Gastrocnemius medialis (tissue), 4 donors: ENCODE measurements at regions not wholly inside any gene's neighbourhood (a gene's known extent, or its start where the extent isn't known, plus 50 kb on each side); places are given as distances from the start of the nearest gene placed in this dataset.

Experiments used
- CTCF ChIP-seq, 5 experiments: fragments of 450-650 bp in 3 of 5; fragments of 200-600 bp in 2 of 5; sonication (generic) in 2 of 5; IDR thresholded peaks in 4 of 5; conservative IDR thresholded peaks in 1 of 5; 1 replicate in 4 of 5; 2 replicates in 1 of 5; pipeline ENCODE4 v1.5.1; 2016 to 2019; ENCODE audit warnings: antibody characterized with exemption in 5 of 5, mild to moderate bottlenecking in 3 of 5, moderate library complexity in 3 of 5
- POLR2A ChIP-seq, 2 donors: fragments of 450-650 bp; IDR thresholded peaks; one replicate each; pipeline ENCODE4 v1.6.1; 2017; ENCODE audit warnings: antibody characterized with exemption in 2 of 2, mild to moderate bottlenecking in 2 of 2, moderate library complexity in 2 of 2

GRCh38 chrX:131747173-131747572 is 203.3 kb downstream of the OR13H1 start:
- TF ChIP-seq CTCF (IDR thresholded peaks at IDR 0.05 in 4 of 5, conservative IDR thresholded peaks at IDR 0.05 in 1 of 5) (peak in 2 of 5 experiments; percentile 33 to 42), POLR2A (IDR thresholded peaks at IDR 0.05) (no peak)
